AG04449 (cell line): ENCODE measurements at regions not wholly inside any gene's neighbourhood (a gene's known extent, or its start where the extent isn't known, plus 50 kb on each side); places are given as distances from the start of the nearest gene placed in this dataset.
"Not testable (repeated sequence)": the region's sequence is repeated elsewhere in the genome, so short reads cannot be mapped to it uniquely, and the experiment has no call there.

Experiments used
- CTCF ChIA-PET: fragments of 350-600 bp; formaldehyde crosslinking; extraction: SDS; loops from one replicate; lab custom pipeline; 2021; ENCODE audit warnings: antibody characterized with exemption; lab: Yijun Ruan, JAX
- POLR2A ChIA-PET: fragments of 400-600, 350-600 bp; formaldehyde crosslinking; extraction: SDS; loops from one replicate; lab custom pipeline; 2020; ENCODE audit warnings: antibody characterized with exemption, inconsistent platforms; lab: Yijun Ruan, JAX
- DNase-seq: peaks from one replicate; pipeline ENCODE4 v3.0.0-alpha.2; 2010; ENCODE audit warnings: low read depth, low spot score
- H3K4me3 ChIP-seq: 2 replicates; pipeline ENCODE4 v1.5.1; 2011; ENCODE audit warnings: low read depth, mild to moderate bottlenecking, control low read depth, low read length
- CTCF ChIP-seq: IDR thresholded peaks from one replicate; pipeline ENCODE4 v1.5.1; 2011; ENCODE audit warnings: mild to moderate bottlenecking, moderate library complexity, low read length, control low read depth, inconsistent platforms; ENCODE audit not compliant: insufficient read depth; ENCODE audit errors: missing control alignments

DNA sequence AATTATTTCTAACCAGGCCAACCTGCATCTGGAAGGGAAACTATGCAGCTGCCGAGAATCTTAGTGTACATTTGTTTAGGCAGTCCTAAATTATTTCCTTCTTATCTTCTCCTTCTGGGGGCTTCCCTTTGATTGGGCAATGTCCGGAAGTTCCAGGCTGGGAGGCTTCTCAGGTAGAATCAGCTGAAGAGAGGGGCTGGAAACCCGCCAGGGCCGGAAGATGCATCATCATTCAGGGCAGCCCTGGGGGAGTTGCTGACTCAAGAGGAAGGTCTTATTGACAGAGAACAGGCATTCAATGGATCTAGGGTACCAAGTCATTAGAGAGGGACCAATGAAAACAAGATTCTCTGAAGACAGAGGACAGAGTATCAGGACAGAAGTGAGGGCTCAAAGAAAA is 150.7 kb downstream of the BLID start:
- no peak for TF ChIP-seq CTCF

GRCh38 chr11:121964591-121964990 is 151.4 kb downstream of the BLID start:
- H3K4me3 ChIP-seq: no peak overlapping the region
- ChIA-PET CTCF (interaction anchor here (0.7 to 1.1 kb wide), 5 partner anchors 14 to 308 kb away, joined by 3 read pairs; no protein-coding TSS in a partner anchor), POLR2A (no interaction called here)
- TF ChIP-seq CTCF: no peak
- no peak for DNase-seq

More for the DNA sequence above, 150.7 kb downstream of the BLID start:
- DNase-seq: no peak
- H3K4me3 ChIP-seq: no peak overlapping the region
- ChIA-PET POLR2A (no interaction called here), CTCF (interaction anchor here (0.9 to 1.1 kb wide), 5 partner anchors 13 to 287 kb away, joined by 3 read pairs; no protein-coding TSS in a partner anchor)

GRCh38 chr11:121963846-121964245 is 152.2 kb downstream of the BLID start:
- POLR2A ChIA-PET: interaction anchor here (0.7 to 0.9 kb wide), 2 partner anchors 26 to 135 kb away, joined by 3 read pairs; no protein-coding TSS in a partner anchor
- CTCF ChIA-PET, H3K4me3 ChIP-seq, DNase-seq: not testable (repeated sequence)

GRCh38 chr11:121961321-121961801 is 154.7 kb downstream of the BLID start:
- no peak for DNase-seq
- no peak overlapping the region for H3K4me3 ChIP-seq
- ChIA-PET CTCF (no interaction called here), POLR2A (no interaction called here)
- TF ChIP-seq CTCF: no peak

DNA sequence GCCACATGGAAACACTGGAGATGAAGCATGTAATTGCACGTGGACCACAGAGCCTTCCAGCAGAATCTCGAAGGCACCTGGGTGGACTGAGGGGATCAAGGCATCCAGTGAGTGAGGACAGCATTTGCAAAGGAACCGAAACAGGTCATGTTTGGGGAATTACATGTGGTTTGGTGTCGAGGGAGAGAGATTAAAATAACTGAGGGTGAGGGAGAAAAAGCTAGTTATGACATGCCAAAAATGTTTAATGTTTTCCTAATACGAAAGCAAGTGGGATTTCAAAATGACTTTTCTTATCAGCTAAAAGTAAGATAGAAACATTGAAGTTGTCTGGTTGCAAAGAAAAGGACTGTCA is 157.1 kb downstream of the BLID start:
- no peak overlapping the region for H3K4me3 ChIP-seq
- CTCF ChIA-PET: no interaction called here
- no peak for TF ChIP-seq CTCF
- DNase-seq: no peak
- POLR2A ChIA-PET: no interaction called here

GRCh38 chr11:121958323-121958970 is 157.6 kb downstream of the BLID start:
- DNase-seq: no peak
- ChIA-PET POLR2A (no interaction called here), CTCF (interaction anchor here (1.3 kb wide), 1 partner anchor 11 kb away, joined by 3 read pairs; no protein-coding TSS in a partner anchor)
- TF ChIP-seq CTCF: no peak
- H3K4me3 ChIP-seq: no peak overlapping the region

DNA sequence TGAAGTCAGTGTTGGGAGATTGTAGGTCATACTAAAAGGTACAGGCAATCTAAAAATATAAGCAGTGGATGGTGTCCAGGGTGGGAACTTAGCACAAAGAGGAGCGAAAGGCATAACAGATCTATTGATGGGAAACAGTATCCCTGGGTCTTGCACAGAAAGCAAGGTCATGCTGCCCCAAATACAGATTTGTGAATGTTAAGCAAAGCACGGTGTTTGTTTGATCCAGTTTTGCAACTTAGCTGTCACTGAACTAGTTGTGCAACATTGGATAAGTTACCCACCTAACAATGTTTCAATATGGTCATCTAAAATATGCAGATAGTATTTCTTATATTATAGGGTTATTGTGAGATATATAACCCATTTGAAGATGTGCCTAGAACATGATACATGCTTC is 162.9 kb downstream of the BLID start:
- TF ChIP-seq CTCF: no peak
- DNase-seq: no peak
- ChIA-PET POLR2A (no interaction called here), CTCF (no interaction called here)
- H3K4me3 ChIP-seq: no peak overlapping the region
